ENCODE measurements at regions not wholly inside any gene's neighbourhood (a gene's known extent, or its start where the extent isn't known, plus 50 kb on each side); places are given as distances from the start of the nearest gene placed in this dataset.

GRCh38 chr14:55772486-55772885 is 192.5 kb downstream of the KTN1 start:
- no peak for DNase-seq (ENCODE audit: low read depth)
- no peak for TF ChIP-seq CTCF (conservative IDR thresholded peaks at IDR 0.05; ENCODE audit: control insufficient read depth, insufficient read depth, low read depth, low read length)

GRCh38 chr14:55773312-55773711 is 193.3 kb downstream of the KTN1 start:
- H3K4me3 ChIP-seq (ENCODE audit: control insufficient read depth, low read depth, low read length): no peak overlapping the region
- TF ChIP-seq CTCF (conservative IDR thresholded peaks at IDR 0.05; ENCODE audit: control insufficient read depth, insufficient read depth, low read depth, low read length): no peak
- DNase-seq (ENCODE audit: low read depth): no peak

More at GRCh38 chr14:55772486-55772885, 192.5 kb downstream of the KTN1 start:
- H3K4me3 ChIP-seq (ENCODE audit: control insufficient read depth, low read depth, low read length): no peak overlapping the region

- DNase-seq (ENCODE audit: low read depth): no peak
- no peak overlapping the region for H3K4me3 ChIP-seq (ENCODE audit: control insufficient read depth, low read depth, low read length)
- TF ChIP-seq CTCF (conservative IDR thresholded peaks at IDR 0.05; ENCODE audit: control insufficient read depth, insufficient read depth, low read depth, low read length): no peak
These were observed 194.1 kb downstream of the KTN1 start for GRCh38 chr14:55773984-55774545.

- no peak overlapping the region for H3K4me3 ChIP-seq (ENCODE audit: control insufficient read depth, low read depth, low read length)
- no peak for TF ChIP-seq CTCF (conservative IDR thresholded peaks at IDR 0.05; ENCODE audit: control insufficient read depth, insufficient read depth, low read depth, low read length)
- DNase-seq (ENCODE audit: low read depth): no peak
These were observed 197.9 kb downstream of the KTN1 start for GRCh38 chr14:55777877-55778276.

- DNase-seq (ENCODE audit: low read depth): peak; percentile 39
- H3K4me3 ChIP-seq (ENCODE audit: control insufficient read depth, low read depth, low read length): no peak overlapping the region
- no peak for TF ChIP-seq CTCF (conservative IDR thresholded peaks at IDR 0.05; ENCODE audit: control insufficient read depth, insufficient read depth, low read depth, low read length)
These were observed 200.3 kb downstream of the KTN1 start for GRCh38 chr14:55780156-55780946.

GRCh38 chr14:55781046-55781445 is 201.0 kb downstream of the KTN1 start:
- no peak overlapping the region for H3K4me3 ChIP-seq (ENCODE audit: control insufficient read depth, low read depth, low read length)
- no peak for TF ChIP-seq CTCF (conservative IDR thresholded peaks at IDR 0.05; ENCODE audit: control insufficient read depth, insufficient read depth, low read depth, low read length)
- no peak for DNase-seq (ENCODE audit: low read depth)

Data from fibroblast of mammary gland (primary cell).